Endothelial cell of umbilical vein (primary cell): ENCODE measurements at regions not wholly inside any gene's neighbourhood (a gene's known extent, or its start where the extent isn't known, plus 50 kb on each side); places are given as distances from the start of the nearest gene placed in this dataset.

Experiments used
- BruUV-seq: library from RNA; stranded (reverse); fragments of 400-500 nt; replicated peaks from 2 replicates; lab custom pipeline; 2021; lab: Mats Ljungman, UMichigan
- CTCF ChIA-PET: fragments of 300-600, 350-600 bp; sonication (Branson Sonifier 250); formaldehyde crosslinking; loops from one replicate; lab custom pipeline; 2021; ENCODE audit warnings: antibody characterized with exemption, inconsistent platforms; lab: Charles Lee
- POLR2A ChIA-PET: fragments of 300-600, 350-600 bp; sonication (Branson Sonifier 250); formaldehyde crosslinking; loops from one replicate; lab custom pipeline; 2021; ENCODE audit warnings: antibody characterized with exemption, inconsistent platforms; lab: Charles Lee
- DNase-seq: peaks from one replicate; pipeline ENCODE4 v3.0.0-alpha.2; 2011; ENCODE audit warnings: low read depth, low spot score
- FAIRE-seq: peaks from 2 replicates; lab custom pipeline; 2011; peaks lifted over from hg19 to GRCh38; lab: Jason Lieb, UNC
- H2AFZ ChIP-seq: 2 replicates; pipeline ENCODE4 v1.6.0; 2012; ENCODE audit warnings: low read depth, low read length, control low read depth, inconsistent platforms
- H3K27ac ChIP-seq: 2 replicates; pipeline ENCODE4 v1.5.1; 2011; ENCODE audit warnings: low read depth, mild to moderate bottlenecking, control low read depth, low read length, moderate library complexity; ENCODE audit not compliant: insufficient read depth
- H3K27me3 ChIP-seq, 2 experiments: 2 replicates each; pipeline versions ENCODE4 v1.6.0 to v1.6.1; 2011; ENCODE audit warnings: low read length in 2 of 2, mixed read lengths in 1 of 2; ENCODE audit not compliant: control insufficient read depth in 2 of 2, insufficient read depth in 2 of 2
- H3K36me3 ChIP-seq, 2 experiments: 2 replicates in 1 of 2; 3 replicates in 1 of 2; pipeline ENCODE4 v1.5.1; 2011; ENCODE audit warnings: low read length in 2 of 2, mild to moderate bottlenecking in 1 of 2, moderate library complexity in 1 of 2; ENCODE audit not compliant: control insufficient read depth in 2 of 2, insufficient read depth in 2 of 2; ENCODE audit errors: extremely low read depth in 1 of 2
- H3K4me1 ChIP-seq: 3 replicates; pipeline ENCODE4 v1.5.1; 2011; ENCODE audit warnings: mild to moderate bottlenecking, low read length; ENCODE audit not compliant: control insufficient read depth, insufficient read depth; ENCODE audit errors: extremely low read depth
- H3K4me2 ChIP-seq: 2 replicates; pipeline ENCODE4 v1.6.1; 2011; ENCODE audit warnings: low read length, control low read depth, mixed read lengths; ENCODE audit not compliant: insufficient read depth
- H3K4me3 ChIP-seq, 3 experiments: fragments of 200-600 bp in 1 of 3; sonication (generic), shearing (Covaris generic) in 1 of 3; replicated peaks in 1 of 3; 2 replicates each; pipeline ENCODE4 v1.5.1; 2011 to 2016; ENCODE audit warnings: control low read depth in 3 of 3, low read length in 3 of 3, mild to moderate bottlenecking in 2 of 3, inconsistent platforms in 1 of 3, low read depth in 1 of 3, moderate library complexity in 1 of 3; ENCODE audit not compliant: insufficient read depth in 1 of 3
- H3K79me2 ChIP-seq: 2 replicates; pipeline ENCODE4 v1.6.0; 2012; ENCODE audit warnings: low read length, inconsistent platforms; ENCODE audit not compliant: control insufficient read depth, insufficient read depth
- H3K9ac ChIP-seq: replicated peaks from 2 replicates; pipeline ENCODE3; 2011; ENCODE audit warnings: low read length, control low read depth; ENCODE audit not compliant: insufficient read depth; ENCODE audit errors: extremely low read depth
- H3K9me1 ChIP-seq: replicated peaks from 3 replicates; pipeline ENCODE4 v1.6.0; 2011; ENCODE audit warnings: mild to moderate bottlenecking, low read length; ENCODE audit not compliant: control insufficient read depth, insufficient read depth; ENCODE audit errors: extremely low read depth
- H3K9me3 ChIP-seq: replicated peaks from 2 replicates; pipeline ENCODE4 v1.5.1; 2012; ENCODE audit warnings: low read length, inconsistent platforms; ENCODE audit not compliant: control insufficient read depth, insufficient read depth
- H4K20me1 ChIP-seq: replicated peaks from 2 replicates; pipeline ENCODE3; 2011; ENCODE audit warnings: mild to moderate bottlenecking, low read length; ENCODE audit not compliant: control insufficient read depth, insufficient read depth; ENCODE audit errors: extremely low read depth
- EZH2 ChIP-seq: IDR thresholded peaks from 2 replicates; pipeline ENCODE4 v1.6.1; 2012; ENCODE audit warnings: borderline replicate concordance, low read depth, mild to moderate bottlenecking, moderate library complexity, low read length, inconsistent platforms; ENCODE audit not compliant: severe bottlenecking
- FOS ChIP-seq: IDR thresholded peaks from 2 replicates; pipeline ENCODE4 v1.6.1; 2011; ENCODE audit warnings: mild to moderate bottlenecking, low read length, moderate library complexity, borderline replicate concordance; ENCODE audit not compliant: insufficient read depth
- GATA2 ChIP-seq: IDR thresholded peaks from 2 replicates; pipeline ENCODE4 v1.7.0; 2011; ENCODE audit warnings: low read depth, mild to moderate bottlenecking, moderate library complexity, mixed read lengths, low read length; ENCODE audit not compliant: insufficient read length, insufficient read depth
- JUN ChIP-seq: IDR thresholded peaks from 2 replicates; pipeline ENCODE4 v1.6.1; 2011; ENCODE audit warnings: borderline replicate concordance, low read depth; ENCODE audit not compliant: insufficient read length, insufficient read depth
- MYC ChIP-seq: IDR thresholded peaks from one replicate; pipeline ENCODE4 v1.6.1; 2011; ENCODE audit warnings: mild to moderate bottlenecking, low read depth, low read length
- POLR2A ChIP-seq: IDR thresholded peaks from 2 replicates; pipeline ENCODE4 v1.6.1; 2012; ENCODE audit warnings: low read depth, mild to moderate bottlenecking, control low read depth, low read length
- POLR2AphosphoS5 ChIP-seq: IDR thresholded peaks from 2 replicates; pipeline ENCODE4 v1.6.1; 2012; ENCODE audit warnings: low read depth, mild to moderate bottlenecking, control low read depth, low read length, moderate library complexity; ENCODE audit not compliant: insufficient read depth
- dilution Hi-C: fragments of 300-500 bp; cut with MboI; formaldehyde crosslinking; loops from one replicate; pipeline ENCODE4 v1.15.0; 2019; ENCODE audit warnings: low sequenced_read_pairs; ENCODE audit not compliant: extremely low pct_ligation_motif_present
- intact Hi-C: fragments of 100-400 bp; cut with micrococcal nuclease; formaldehyde crosslinking; loops from one replicate; pipeline ENCODE4 v1.10.0; 2022
- TF ChIP-seq, protein P1 (sequence below), 2 donors: IDR thresholded peaks; 1 replicate in 1 of 2; 2 replicates in 1 of 2; pipeline ENCODE4 v1.5.1; 2011; ENCODE audit warnings: low read length in 2 of 2, mild to moderate bottlenecking in 2 of 2, moderate library complexity in 2 of 2, control low read depth in 1 of 2, inconsistent platforms in 1 of 2, low read depth in 1 of 2; ENCODE audit not compliant: insufficient read depth in 1 of 2; ENCODE audit errors: extremely low read depth in 1 of 2
- TF ChIP-seq, protein P2 (sequence below): IDR thresholded peaks from 2 replicates; pipeline ENCODE4 v1.6.1; 2011; ENCODE audit not compliant: insufficient read depth, insufficient read length

DNA sequence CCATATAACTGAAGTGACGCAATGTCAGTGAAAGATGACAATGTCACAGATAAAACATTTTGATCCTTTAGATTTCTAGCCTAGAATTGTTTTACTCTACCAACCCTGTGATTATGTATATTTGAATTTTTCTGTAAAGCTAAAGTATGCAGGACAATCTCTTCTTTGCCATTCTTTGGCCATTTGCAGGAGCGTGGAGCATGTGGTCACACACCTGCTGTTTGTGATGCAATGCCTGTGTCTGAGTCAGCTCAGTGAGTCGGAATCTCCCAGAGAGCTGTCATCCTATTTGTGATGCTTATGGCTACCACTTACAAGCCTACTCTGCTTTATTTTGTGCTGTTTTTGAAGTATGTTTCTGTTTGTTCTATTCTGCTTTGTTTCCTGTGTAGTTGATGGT is 214.5 kb downstream of the NAF1 start:
- peaks cover 6% of the 10 kb centered on the region for H3K9me3 ChIP-seq
- H3K4me3 ChIP-seq: no peak overlapping the region
- H3K9ac ChIP-seq: no peak overlapping the region
- H3K36me3 ChIP-seq: no peaks in the 10 kb centered on the region
- H3K27ac ChIP-seq: no peak overlapping the region
- H3K9me1 ChIP-seq: no peaks in the 10 kb centered on the region
- no TSS peak for BruUV-seq
- H3K27me3 ChIP-seq: no peaks in the 10 kb centered on the region
- H3K4me2 ChIP-seq: no peak overlapping the region
- POLR2A ChIA-PET: no interaction called here
- CTCF ChIA-PET: no interaction called here
- DNase-seq (no peak), FAIRE-seq (no peak)
- no peaks in the 10 kb centered on the region for H3K79me2 ChIP-seq
- dilution Hi-C loops: no loop called here
- no peak overlapping the region for H2AFZ ChIP-seq
- intact Hi-C loops: no loop called here
- no peaks in the 10 kb centered on the region for H3K4me1 ChIP-seq
- TF ChIP-seq POLR2A (no peak), FOS (no peak), POLR2AphosphoS5 (no peak), EZH2 (no peak)
- no peaks in the 10 kb centered on the region for H4K20me1 ChIP-seq

GRCh38 chr4:162945713-162946112 is 221.0 kb downstream of the NAF1 start:
- BruUV-seq: no TSS peak
- Histone ChIP-seq H4K20me1 (no peaks in the 10 kb centered on the region), H3K27me3 (no peaks in the 10 kb centered on the region), H3K36me3 (no peaks in the 10 kb centered on the region), H3K79me2 (no peaks in the 10 kb centered on the region), H3K4me1 (no peaks in the 10 kb centered on the region), H3K9ac (no peak overlapping the region), H3K4me3 (no peak overlapping the region), H2AFZ (no peak overlapping the region), H3K27ac (no peak overlapping the region), H3K9me1 (no peaks in the 10 kb centered on the region), H3K4me2 (no peak overlapping the region), H3K9me3 (peaks cover 2% of the 10 kb centered on the region)
- DNase-seq: no peak
- no peak for FAIRE-seq
- TF ChIP-seq EZH2 (no peak), POLR2AphosphoS5 (no peak), FOS (no peak), POLR2A (no peak), JUN (no peak), GATA2 (no peak), MYC (no peak)
- TF ChIP-seq, protein P1, sequence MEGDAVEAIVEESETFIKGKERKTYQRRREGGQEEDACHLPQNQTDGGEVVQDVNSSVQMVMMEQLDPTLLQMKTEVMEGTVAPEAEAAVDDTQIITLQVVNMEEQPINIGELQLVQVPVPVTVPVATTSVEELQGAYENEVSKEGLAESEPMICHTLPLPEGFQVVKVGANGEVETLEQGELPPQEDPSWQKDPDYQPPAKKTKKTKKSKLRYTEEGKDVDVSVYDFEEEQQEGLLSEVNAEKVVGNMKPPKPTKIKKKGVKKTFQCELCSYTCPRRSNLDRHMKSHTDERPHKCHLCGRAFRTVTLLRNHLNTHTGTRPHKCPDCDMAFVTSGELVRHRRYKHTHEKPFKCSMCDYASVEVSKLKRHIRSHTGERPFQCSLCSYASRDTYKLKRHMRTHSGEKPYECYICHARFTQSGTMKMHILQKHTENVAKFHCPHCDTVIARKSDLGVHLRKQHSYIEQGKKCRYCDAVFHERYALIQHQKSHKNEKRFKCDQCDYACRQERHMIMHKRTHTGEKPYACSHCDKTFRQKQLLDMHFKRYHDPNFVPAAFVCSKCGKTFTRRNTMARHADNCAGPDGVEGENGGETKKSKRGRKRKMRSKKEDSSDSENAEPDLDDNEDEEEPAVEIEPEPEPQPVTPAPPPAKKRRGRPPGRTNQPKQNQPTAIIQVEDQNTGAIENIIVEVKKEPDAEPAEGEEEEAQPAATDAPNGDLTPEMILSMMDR (IDR thresholded peaks at IDR 0.05; ENCODE audit: extremely low read depth in 1 of 2, insufficient read depth in 1 of 2, low read depth in 1 of 2, low read length in 2 of 2): no peak
- TF ChIP-seq, protein P2, sequence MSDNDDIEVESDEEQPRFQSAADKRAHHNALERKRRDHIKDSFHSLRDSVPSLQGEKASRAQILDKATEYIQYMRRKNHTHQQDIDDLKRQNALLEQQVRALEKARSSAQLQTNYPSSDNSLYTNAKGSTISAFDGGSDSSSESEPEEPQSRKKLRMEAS: no peak
- dilution Hi-C loops (no loop called here), intact Hi-C loops (no loop called here)
- ChIA-PET CTCF (no interaction called here), POLR2A (no interaction called here)
